HCT116 (cell line): ENCODE measurements at regions not wholly inside any gene's neighbourhood (a gene's known extent, or its start where the extent isn't known, plus 50 kb on each side); places are given as distances from the start of the nearest gene placed in this dataset.

ENCODE experiments used
- ATAC-seq: fragments of 200-7000 bp; cut with Tn5 transposase; 2 replicates; pipeline ENCODE4 v1.9.1; 2020; ENCODE audit warnings: mild to moderate bottlenecking, moderate library complexity
- BruUV-seq: library from RNA; stranded (reverse); fragments of 400-500 nt; replicated peaks from 2 replicates; lab custom pipeline; 2021; lab: Mats Ljungman, UMichigan
- CTCF ChIA-PET: fragments of 300-600 bp; sonication (Branson Sonifier 250); formaldehyde crosslinking; loops from one replicate; lab custom pipeline; 2021; ENCODE audit warnings: antibody characterized with exemption; lab: Charles Lee
- POLR2A ChIA-PET: fragments of 300-600, 350-600 bp; sonication (Branson Sonifier 250); formaldehyde crosslinking; loops from one replicate; lab custom pipeline; 2021; ENCODE audit warnings: antibody characterized with exemption; lab: Charles Lee
- RAD21 ChIA-PET, 2 experiments: fragments of 300-600 bp; sonication (Branson Sonifier 250); formaldehyde crosslinking; loops; one replicate each; lab custom pipeline; 2023; ENCODE audit warnings: low total read pairs in 2 of 2; ENCODE audit not compliant: uncharacterized antibody in 2 of 2, unreplicated experiment in 2 of 2, low non-redundant PET in 1 of 2; lab: Charles Lee
- DNase-seq: peaks from one replicate; pipeline ENCODE4 v3.0.0-alpha.2; 2010; ENCODE audit warnings: low read depth, low spot score
- H2AFZ ChIP-seq: fragments of 200-600 bp; shearing (Covaris generic), sonication (generic); 2 replicates; pipeline ENCODE4 v1.6.1; 2017; ENCODE audit warnings: low read depth, mixed run types, mixed read lengths, antibody characterized with exemption, low read length; ENCODE audit not compliant: poor library complexity, severe bottlenecking
- H3K27ac ChIP-seq: 2 replicates; pipeline ENCODE4 v1.5.1; 2012; ENCODE audit warnings: low read depth, low read length
- H3K27me3 ChIP-seq: fragments of 200-600 bp; sonication (generic); 2 replicates; pipeline ENCODE4 v1.6.1; 2016; ENCODE audit warnings: mixed run types, low read length, mixed read lengths; ENCODE audit not compliant: insufficient read depth
- H3K36me3 ChIP-seq, 2 experiments: fragments of 200-500 bp in 1 of 2; fragments of 200-600 bp in 1 of 2; sonication (Bioruptor generic) in 1 of 2; sonication (generic) in 1 of 2; 2 replicates each; pipeline versions ENCODE4 v1.5.1 to v1.6.1; 2014 to 2016; ENCODE audit warnings: low read length in 2 of 2, inconsistent platforms in 1 of 2, mixed read lengths in 1 of 2, mixed run types in 1 of 2; ENCODE audit not compliant: insufficient read depth in 2 of 2, control insufficient read depth in 1 of 2
- H3K4me1 ChIP-seq, 2 experiments: fragments of 200-600 bp in 1 of 2; sonication (generic) in 1 of 2; 2 replicates each; pipeline versions ENCODE4 v1.5.1 to v1.6.1; 2012 to 2017; ENCODE audit warnings: low read length in 2 of 2, inconsistent platforms in 1 of 2, mild to moderate bottlenecking in 1 of 2, mixed read lengths in 1 of 2, mixed run types in 1 of 2, moderate library complexity in 1 of 2; ENCODE audit not compliant: insufficient read depth in 2 of 2, control insufficient read depth in 1 of 2
- H3K4me2 ChIP-seq: fragments of 200-600 bp; sonication (generic); 2 replicates; pipeline ENCODE4 v1.6.1; 2017; ENCODE audit warnings: mixed run types, low read length, mixed read lengths
- H3K4me3 ChIP-seq, 2 experiments: fragments of 200-600 bp in 1 of 2; sonication (generic) in 1 of 2; replicated peaks in 1 of 2; 2 replicates each; pipeline ENCODE4 v1.5.1; 2011 to 2016; ENCODE audit warnings: low read length in 2 of 2, control low read depth in 1 of 2, low read depth in 1 of 2, mild to moderate bottlenecking in 1 of 2, mixed read lengths in 1 of 2, mixed run types in 1 of 2
- H3K79me2 ChIP-seq: fragments of 200-600 bp; sonication (generic); 2 replicates; pipeline ENCODE4 v1.6.1; 2017; ENCODE audit warnings: mild to moderate bottlenecking, mixed run types, low read length, moderate library complexity, mixed read lengths; ENCODE audit not compliant: insufficient read depth
- H3K9ac ChIP-seq: fragments of 200-600 bp; sonication (generic); 2 replicates; pipeline ENCODE4 v1.6.1; 2016; ENCODE audit warnings: low read length, mixed read lengths
- H3K9me2 ChIP-seq: fragments of 200-600 bp; sonication (generic), shearing (Covaris generic); 2 replicates; pipeline ENCODE4 v1.6.1; 2017; ENCODE audit warnings: mixed run types, mild to moderate bottlenecking, moderate library complexity; ENCODE audit not compliant: insufficient read depth
- H3K9me3 ChIP-seq, 2 experiments: fragments of 200-500 bp in 1 of 2; fragments of 200-600 bp in 1 of 2; sonication (Bioruptor generic) in 1 of 2; sonication (generic) in 1 of 2; 2 replicates each; pipeline ENCODE4 v1.6.1; 2014 to 2017; ENCODE audit warnings: low read length in 2 of 2, mixed read lengths in 2 of 2, inconsistent platforms in 1 of 2, low read depth in 1 of 2, mild to moderate bottlenecking in 1 of 2, mixed run types in 1 of 2, moderate library complexity in 1 of 2; ENCODE audit not compliant: control insufficient read depth in 1 of 2, insufficient read depth in 1 of 2
- H4K20me1 ChIP-seq: fragments of 200-600 bp; sonication (generic), shearing (Covaris generic); 2 replicates; pipeline ENCODE4 v1.6.1; 2017; ENCODE audit warnings: mixed run types, mild to moderate bottlenecking, moderate library complexity; ENCODE audit not compliant: insufficient read depth
- CBX3 ChIP-seq: IDR thresholded peaks from 2 replicates; pipeline ENCODE4 v1.6.1; 2012; ENCODE audit warnings: low read depth
- CEBPB ChIP-seq: IDR thresholded peaks from 2 replicates; pipeline ENCODE4 v1.6.1; 2012; ENCODE audit warnings: low read depth
- EGR1 ChIP-seq: IDR thresholded peaks from 2 replicates; pipeline ENCODE4 v1.6.1; 2012; ENCODE audit warnings: low read depth
- ELF1 ChIP-seq: IDR thresholded peaks from 2 replicates; pipeline ENCODE4 v1.6.1; 2012; ENCODE audit warnings: low read depth, borderline replicate concordance
- EZH2 ChIP-seq: fragments of 200-600 bp; sonication (generic); IDR thresholded peaks from 2 replicates; pipeline ENCODE4 v1.6.1; 2017; ENCODE audit warnings: antibody characterized with exemption, mixed run types
- JUND ChIP-seq: IDR thresholded peaks from 2 replicates; pipeline ENCODE4 v1.6.1; 2012
- POLR2AphosphoS5 ChIP-seq: IDR thresholded peaks from 2 replicates; pipeline ENCODE4 v1.6.1; 2011; ENCODE audit warnings: mild to moderate bottlenecking, low read depth, low read length, moderate library complexity
- RAD21 ChIP-seq: IDR thresholded peaks from 2 replicates; pipeline ENCODE4 v1.6.1; 2012; ENCODE audit warnings: low read depth, mild to moderate bottlenecking
- SIN3A ChIP-seq: IDR thresholded peaks from 2 replicates; pipeline ENCODE4 v1.6.1; 2012; ENCODE audit warnings: low read depth
- SP1 ChIP-seq: IDR thresholded peaks from 2 replicates; pipeline ENCODE4 v1.6.1; 2012; ENCODE audit warnings: low read depth
- SRF ChIP-seq: IDR thresholded peaks from 2 replicates; pipeline ENCODE4 v1.6.1; 2012; ENCODE audit warnings: low read depth
- YY1 ChIP-seq: IDR thresholded peaks from 2 replicates; pipeline ENCODE4 v1.6.1; 2011; ENCODE audit warnings: low read length, low read depth, moderate library complexity, mild to moderate bottlenecking; ENCODE audit not compliant: insufficient replicate concordance; ENCODE audit errors: extremely low read depth
- ZNF274 ChIP-seq: fragments of 200-500 bp; sonication (Bioruptor generic); IDR thresholded peaks from 2 replicates; pipeline ENCODE4 v1.6.1; 2014; ENCODE audit warnings: mild to moderate bottlenecking, low read depth, low read length, inconsistent platforms
- intact Hi-C: fragments of 100-400 bp; cut with micrococcal nuclease; formaldehyde crosslinking; loops from 2 replicates; pipeline ENCODE4 v1.10.0; 2022
- TF ChIP-seq, protein P1 (sequence below): IDR thresholded peaks from 2 replicates; pipeline ENCODE4 v1.6.1; 2012
- TF ChIP-seq, protein P2 (sequence below): IDR thresholded peaks from 2 replicates; pipeline ENCODE4 v1.6.1; 2011; ENCODE audit warnings: mild to moderate bottlenecking, low read length, moderate library complexity; ENCODE audit not compliant: insufficient replicate concordance; ENCODE audit errors: extremely low read depth
- TF ChIP-seq, protein P3 (sequence below): IDR thresholded peaks from 2 replicates; pipeline ENCODE4 v1.6.1; 2012; ENCODE audit warnings: low read depth
- TF ChIP-seq, protein P4 (sequence below), 3 experiments: fragments of 200-600 bp in 1 of 3; sonication (generic) in 1 of 3; IDR thresholded peaks in 2 of 3; conservative IDR thresholded peaks in 1 of 3; 2 replicates each; pipeline ENCODE4 v1.5.1; 2012 to 2017; ENCODE audit warnings: low read depth in 2 of 3, low read length in 2 of 3, antibody characterized with exemption in 1 of 3, borderline replicate concordance in 1 of 3, control low read depth in 1 of 3, mild to moderate bottlenecking in 1 of 3, mixed read lengths in 1 of 3, mixed run types in 1 of 3, moderate library complexity in 1 of 3; ENCODE audit not compliant: insufficient read depth in 1 of 3

DNA sequence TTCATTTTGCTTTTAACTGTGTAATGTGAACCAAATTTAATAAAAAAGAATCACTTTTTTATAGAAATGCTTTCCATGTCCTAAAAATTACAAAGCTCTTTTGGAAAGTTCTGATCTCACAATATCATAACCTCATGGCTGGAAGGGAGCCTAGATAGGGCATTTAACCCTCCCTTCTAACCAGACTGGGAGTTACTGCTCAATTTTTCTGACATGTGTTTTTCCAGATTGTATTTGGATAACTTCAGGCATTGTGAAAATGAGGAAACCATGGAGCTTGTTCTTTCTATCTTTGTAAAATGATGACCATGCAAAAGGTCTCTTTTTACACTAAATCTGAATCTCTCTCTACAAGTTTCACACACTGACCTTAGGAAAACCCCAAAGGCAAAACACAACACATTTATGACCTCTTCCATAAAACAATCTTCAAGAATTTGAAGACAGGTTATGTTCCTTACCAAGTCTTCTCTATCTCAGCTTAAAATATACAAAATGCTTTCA, 508.8 kb downstream of the DIPK2A start:
- intact Hi-C loops: no loop called here
- no peaks in the 10 kb centered on the region for H3K79me2 ChIP-seq
- ATAC-seq: no peak
- H4K20me1 ChIP-seq: no peaks in the 10 kb centered on the region
- BruUV-seq: no TSS peak
- TF ChIP-seq EGR1 (no peak), RAD21 (no peak), SIN3A (no peak), ELF1 (no peak), SP1 (no peak), EZH2 (no peak), POLR2AphosphoS5 (no peak), YY1 (no peak), ZNF274 (no peak), JUND (no peak), SRF (no peak), CEBPB (no peak), CBX3 (no peak)
- TF ChIP-seq, protein P1, sequence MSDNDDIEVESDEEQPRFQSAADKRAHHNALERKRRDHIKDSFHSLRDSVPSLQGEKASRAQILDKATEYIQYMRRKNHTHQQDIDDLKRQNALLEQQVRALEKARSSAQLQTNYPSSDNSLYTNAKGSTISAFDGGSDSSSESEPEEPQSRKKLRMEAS: no peak
- TF ChIP-seq, protein P2, sequence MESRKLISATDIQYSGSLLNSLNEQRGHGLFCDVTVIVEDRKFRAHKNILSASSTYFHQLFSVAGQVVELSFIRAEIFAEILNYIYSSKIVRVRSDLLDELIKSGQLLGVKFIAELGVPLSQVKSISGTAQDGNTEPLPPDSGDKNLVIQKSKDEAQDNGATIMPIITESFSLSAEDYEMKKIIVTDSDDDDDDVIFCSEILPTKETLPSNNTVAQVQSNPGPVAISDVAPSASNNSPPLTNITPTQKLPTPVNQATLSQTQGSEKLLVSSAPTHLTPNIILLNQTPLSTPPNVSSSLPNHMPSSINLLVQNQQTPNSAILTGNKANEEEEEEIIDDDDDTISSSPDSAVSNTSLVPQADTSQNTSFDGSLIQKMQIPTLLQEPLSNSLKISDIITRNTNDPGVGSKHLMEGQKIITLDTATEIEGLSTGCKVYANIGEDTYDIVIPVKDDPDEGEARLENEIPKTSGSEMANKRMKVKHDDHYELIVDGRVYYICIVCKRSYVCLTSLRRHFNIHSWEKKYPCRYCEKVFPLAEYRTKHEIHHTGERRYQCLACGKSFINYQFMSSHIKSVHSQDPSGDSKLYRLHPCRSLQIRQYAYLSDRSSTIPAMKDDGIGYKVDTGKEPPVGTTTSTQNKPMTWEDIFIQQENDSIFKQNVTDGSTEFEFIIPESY: no peak
- TF ChIP-seq, protein P3, sequence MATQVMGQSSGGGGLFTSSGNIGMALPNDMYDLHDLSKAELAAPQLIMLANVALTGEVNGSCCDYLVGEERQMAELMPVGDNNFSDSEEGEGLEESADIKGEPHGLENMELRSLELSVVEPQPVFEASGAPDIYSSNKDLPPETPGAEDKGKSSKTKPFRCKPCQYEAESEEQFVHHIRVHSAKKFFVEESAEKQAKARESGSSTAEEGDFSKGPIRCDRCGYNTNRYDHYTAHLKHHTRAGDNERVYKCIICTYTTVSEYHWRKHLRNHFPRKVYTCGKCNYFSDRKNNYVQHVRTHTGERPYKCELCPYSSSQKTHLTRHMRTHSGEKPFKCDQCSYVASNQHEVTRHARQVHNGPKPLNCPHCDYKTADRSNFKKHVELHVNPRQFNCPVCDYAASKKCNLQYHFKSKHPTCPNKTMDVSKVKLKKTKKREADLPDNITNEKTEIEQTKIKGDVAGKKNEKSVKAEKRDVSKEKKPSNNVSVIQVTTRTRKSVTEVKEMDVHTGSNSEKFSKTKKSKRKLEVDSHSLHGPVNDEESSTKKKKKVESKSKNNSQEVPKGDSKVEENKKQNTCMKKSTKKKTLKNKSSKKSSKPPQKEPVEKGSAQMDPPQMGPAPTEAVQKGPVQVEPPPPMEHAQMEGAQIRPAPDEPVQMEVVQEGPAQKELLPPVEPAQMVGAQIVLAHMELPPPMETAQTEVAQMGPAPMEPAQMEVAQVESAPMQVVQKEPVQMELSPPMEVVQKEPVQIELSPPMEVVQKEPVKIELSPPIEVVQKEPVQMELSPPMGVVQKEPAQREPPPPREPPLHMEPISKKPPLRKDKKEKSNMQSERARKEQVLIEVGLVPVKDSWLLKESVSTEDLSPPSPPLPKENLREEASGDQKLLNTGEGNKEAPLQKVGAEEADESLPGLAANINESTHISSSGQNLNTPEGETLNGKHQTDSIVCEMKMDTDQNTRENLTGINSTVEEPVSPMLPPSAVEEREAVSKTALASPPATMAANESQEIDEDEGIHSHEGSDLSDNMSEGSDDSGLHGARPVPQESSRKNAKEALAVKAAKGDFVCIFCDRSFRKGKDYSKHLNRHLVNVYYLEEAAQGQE: no peak
- TF ChIP-seq, protein P4, sequence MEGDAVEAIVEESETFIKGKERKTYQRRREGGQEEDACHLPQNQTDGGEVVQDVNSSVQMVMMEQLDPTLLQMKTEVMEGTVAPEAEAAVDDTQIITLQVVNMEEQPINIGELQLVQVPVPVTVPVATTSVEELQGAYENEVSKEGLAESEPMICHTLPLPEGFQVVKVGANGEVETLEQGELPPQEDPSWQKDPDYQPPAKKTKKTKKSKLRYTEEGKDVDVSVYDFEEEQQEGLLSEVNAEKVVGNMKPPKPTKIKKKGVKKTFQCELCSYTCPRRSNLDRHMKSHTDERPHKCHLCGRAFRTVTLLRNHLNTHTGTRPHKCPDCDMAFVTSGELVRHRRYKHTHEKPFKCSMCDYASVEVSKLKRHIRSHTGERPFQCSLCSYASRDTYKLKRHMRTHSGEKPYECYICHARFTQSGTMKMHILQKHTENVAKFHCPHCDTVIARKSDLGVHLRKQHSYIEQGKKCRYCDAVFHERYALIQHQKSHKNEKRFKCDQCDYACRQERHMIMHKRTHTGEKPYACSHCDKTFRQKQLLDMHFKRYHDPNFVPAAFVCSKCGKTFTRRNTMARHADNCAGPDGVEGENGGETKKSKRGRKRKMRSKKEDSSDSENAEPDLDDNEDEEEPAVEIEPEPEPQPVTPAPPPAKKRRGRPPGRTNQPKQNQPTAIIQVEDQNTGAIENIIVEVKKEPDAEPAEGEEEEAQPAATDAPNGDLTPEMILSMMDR (IDR thresholded peaks at IDR 0.05 in 2 of 3, conservative IDR thresholded peaks at IDR 0.05 in 1 of 3; ENCODE audit: borderline replicate concordance in 1 of 3, insufficient read depth in 1 of 3, low read depth in 2 of 3, low read length in 2 of 3): no peak
- H3K4me3 ChIP-seq: no peak overlapping the region
- DNase-seq: no peak
- CTCF ChIA-PET: no interaction called here
- H3K4me2 ChIP-seq: no peak overlapping the region
- RAD21 ChIA-PET: no interaction called here
- no peaks in the 10 kb centered on the region for H3K27me3 ChIP-seq
- H3K9me2 ChIP-seq: no peaks in the 10 kb centered on the region
- no peaks in the 10 kb centered on the region for H3K9me3 ChIP-seq
- H3K36me3 ChIP-seq: no peaks in the 10 kb centered on the region
- POLR2A ChIA-PET: interaction anchor here (0.9 kb wide), 1 partner anchor 509 kb away, joined by 3 read pairs; the partner anchor contains the start of gene DIPK2A
- H3K27ac ChIP-seq: no peak overlapping the region
- H3K9ac ChIP-seq: no peak overlapping the region
- H2AFZ ChIP-seq: no peak overlapping the region
- no peaks in the 10 kb centered on the region for H3K4me1 ChIP-seq
